Suprapubic skin (tissue), 4 donors: ENCODE measurements at regions not wholly inside any gene's neighbourhood (a gene's known extent, or its start where the extent isn't known, plus 50 kb on each side); places are given as distances from the start of the nearest gene placed in this dataset.
"Not testable (repeated sequence)": the region's sequence is repeated elsewhere in the genome, so short reads cannot be mapped to it uniquely, and the experiment has no call there.

Source experiments
- POLR2A ChIP-seq, 2 donors: fragments of 450-650 bp; IDR thresholded peaks; one replicate each; pipeline ENCODE4 v1.6.1; 2017; ENCODE audit warnings: antibody characterized with exemption in 2 of 2, mild to moderate bottlenecking in 2 of 2, moderate library complexity in 2 of 2
- POLR2AphosphoS5 ChIP-seq, 3 donors: sonication (generic); formaldehyde crosslinking; IDR thresholded peaks; one replicate each; pipeline ENCODE4 v1.6.1; 2017; ENCODE audit warnings: antibody characterized with exemption in 3 of 3
- TF ChIP-seq, protein P1 (sequence below), 2 donors: fragments of 200-600 bp in 1 of 2; fragments of 450-650 bp in 1 of 2; sonication (generic) in 1 of 2; IDR thresholded peaks; one replicate each; pipeline ENCODE4 v1.5.1; 2016 to 2019; ENCODE audit warnings: antibody characterized with exemption in 2 of 2, mild to moderate bottlenecking in 1 of 2, moderate library complexity in 1 of 2

DNA sequence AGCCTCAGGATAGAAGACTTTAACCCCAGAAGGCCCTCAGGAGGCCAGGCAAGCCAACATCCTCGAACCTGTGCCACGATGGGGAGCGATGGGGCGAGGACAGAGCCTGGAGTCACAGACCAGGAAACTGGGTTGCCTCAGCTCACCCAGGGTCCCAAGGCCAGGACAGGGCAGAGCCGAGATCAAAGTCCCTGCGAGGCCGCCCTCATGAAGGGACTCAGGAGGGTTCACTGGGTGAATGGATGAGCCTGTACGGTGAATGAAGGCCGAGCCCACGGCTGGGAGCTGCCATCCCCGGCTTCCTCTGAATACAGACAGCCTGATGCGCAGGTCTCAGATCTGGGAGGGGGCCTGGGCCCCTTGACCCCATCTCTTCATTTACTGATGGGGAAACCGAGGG lies 170.1 kb upstream of the FOXD4L5 start:
- TF ChIP-seq, protein P1, sequence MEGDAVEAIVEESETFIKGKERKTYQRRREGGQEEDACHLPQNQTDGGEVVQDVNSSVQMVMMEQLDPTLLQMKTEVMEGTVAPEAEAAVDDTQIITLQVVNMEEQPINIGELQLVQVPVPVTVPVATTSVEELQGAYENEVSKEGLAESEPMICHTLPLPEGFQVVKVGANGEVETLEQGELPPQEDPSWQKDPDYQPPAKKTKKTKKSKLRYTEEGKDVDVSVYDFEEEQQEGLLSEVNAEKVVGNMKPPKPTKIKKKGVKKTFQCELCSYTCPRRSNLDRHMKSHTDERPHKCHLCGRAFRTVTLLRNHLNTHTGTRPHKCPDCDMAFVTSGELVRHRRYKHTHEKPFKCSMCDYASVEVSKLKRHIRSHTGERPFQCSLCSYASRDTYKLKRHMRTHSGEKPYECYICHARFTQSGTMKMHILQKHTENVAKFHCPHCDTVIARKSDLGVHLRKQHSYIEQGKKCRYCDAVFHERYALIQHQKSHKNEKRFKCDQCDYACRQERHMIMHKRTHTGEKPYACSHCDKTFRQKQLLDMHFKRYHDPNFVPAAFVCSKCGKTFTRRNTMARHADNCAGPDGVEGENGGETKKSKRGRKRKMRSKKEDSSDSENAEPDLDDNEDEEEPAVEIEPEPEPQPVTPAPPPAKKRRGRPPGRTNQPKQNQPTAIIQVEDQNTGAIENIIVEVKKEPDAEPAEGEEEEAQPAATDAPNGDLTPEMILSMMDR (IDR thresholded peaks at IDR 0.05): not testable (repeated sequence)
- not testable (repeated sequence) for TF ChIP-seq POLR2AphosphoS5, POLR2A (IDR thresholded peaks at IDR 0.05)
